BE2C (cell line): ENCODE measurements at regions not wholly inside any gene's neighbourhood (a gene's known extent, or its start where the extent isn't known, plus 50 kb on each side); places are given as distances from the start of the nearest gene placed in this dataset.

Experiments used
- DNase-seq: peaks from one replicate; pipeline ENCODE4 v3.0.0-alpha.2; 2020
- H3K27me3 ChIP-seq: fragments of 250-450 bp; sonication (Bioruptor Pico); 2 replicates; pipeline ENCODE4 v1.5.1; 2020; ENCODE audit warnings: mild to moderate bottlenecking
- H3K36me3 ChIP-seq: fragments of 250-450 bp; sonication (Bioruptor Pico); 2 replicates; pipeline ENCODE4 v1.5.1; 2020; ENCODE audit warnings: mild to moderate bottlenecking
- H3K4me1 ChIP-seq: fragments of 250-450 bp; sonication (Bioruptor Pico); 2 replicates; pipeline ENCODE4 v1.5.1; 2020
- H3K4me3 ChIP-seq: 2 replicates; pipeline ENCODE4 v1.5.1; 2011; ENCODE audit warnings: low read depth, low read length
- H3K9me3 ChIP-seq: fragments of 250-450 bp; sonication (Bioruptor Pico); 2 replicates; pipeline ENCODE4 v1.5.1; 2020
- CTCF ChIP-seq: IDR thresholded peaks from 2 replicates; pipeline ENCODE4 v1.5.1; 2012; ENCODE audit warnings: mild to moderate bottlenecking, low read depth, low read length

- H3K36me3 ChIP-seq, result no peaks in the 10 kb centered on the region
- H3K4me3 ChIP-seq, result no peak overlapping the region
- TF ChIP-seq CTCF, result no peak
- no peaks in the 10 kb centered on the region for H3K27me3 ChIP-seq
- H3K4me1 ChIP-seq, result no peaks in the 10 kb centered on the region; the same call in 1 of the 2 replicates
- no peaks in the 10 kb centered on the region for H3K9me3 ChIP-seq
- no peak for DNase-seq
Observed at GRCh38 chr6:21898107-21898796, 304.7 kb downstream of the SOX4 start.

GRCh38 chr6:21899708-21900107, 306.2 kb downstream of the SOX4 start:
- TF ChIP-seq CTCF, result no peak
- Histone ChIP-seq H3K4me1 (no peaks in the 10 kb centered on the region; the same call in 1 of the 2 replicates), H3K4me3 (no peak overlapping the region), H3K27me3 (no peaks in the 10 kb centered on the region), H3K36me3 (no peaks in the 10 kb centered on the region), H3K9me3 (no peaks in the 10 kb centered on the region)
- no peak for DNase-seq

GRCh38 chr6:21900730-21901129, 307.2 kb downstream of the SOX4 start:
- no peak for DNase-seq
- no peaks in the 10 kb centered on the region for H3K9me3 ChIP-seq
- no peak for TF ChIP-seq CTCF
- H3K36me3 ChIP-seq, result no peaks in the 10 kb centered on the region
- no peaks in the 10 kb centered on the region; the same call in 1 of the 2 replicates for H3K4me1 ChIP-seq
- no peak overlapping the region for H3K4me3 ChIP-seq
- no peaks in the 10 kb centered on the region for H3K27me3 ChIP-seq

- H3K27me3 ChIP-seq, result no peaks in the 10 kb centered on the region
- no peak overlapping the region for H3K4me3 ChIP-seq
- no peaks in the 10 kb centered on the region for H3K9me3 ChIP-seq
- TF ChIP-seq CTCF, result no peak
- DNase-seq, result no peak
- no peaks in the 10 kb centered on the region; the same call in 1 of the 2 replicates for H3K4me1 ChIP-seq
- H3K36me3 ChIP-seq, result no peaks in the 10 kb centered on the region
Observed at GRCh38 chr6:21902628-21903169, 309.1 kb downstream of the SOX4 start.

- no peak for DNase-seq
- H3K9me3 ChIP-seq, result no peaks in the 10 kb centered on the region
- no peaks in the 10 kb centered on the region for H3K36me3 ChIP-seq
- no peaks in the 10 kb centered on the region for H3K27me3 ChIP-seq
- no peak for TF ChIP-seq CTCF
- no peak overlapping the region for H3K4me3 ChIP-seq
- H3K4me1 ChIP-seq, result peaks cover 4% of the 10 kb centered on the region; the same call in 1 of the 2 replicates
Observed at GRCh38 chr6:21905531-21905930, 312.0 kb downstream of the SOX4 start.

- TF ChIP-seq CTCF, result no peak
- Histone ChIP-seq H3K4me1 (peaks cover 4% of the 10 kb centered on the region; the same call in 1 of the 2 replicates), H3K4me3 (no peak overlapping the region), H3K27me3 (no peaks in the 10 kb centered on the region), H3K36me3 (no peaks in the 10 kb centered on the region), H3K9me3 (no peaks in the 10 kb centered on the region)
- no peak for DNase-seq
Observed at GRCh38 chr6:21906826-21907225, 313.3 kb downstream of the SOX4 start.
